GM23248 (cell line): ENCODE measurements at regions not wholly inside any gene's neighbourhood (a gene's known extent, or its start where the extent isn't known, plus 50 kb on each side); places are given as distances from the start of the nearest gene placed in this dataset.

Source experiments
- EZH2 ChIP-seq: fragments of 200-600 bp; sonication (generic); IDR thresholded peaks from 2 replicates; pipeline ENCODE4 v1.6.1; 2018; ENCODE audit warnings: antibody characterized with exemption, mild to moderate bottlenecking; ENCODE audit not compliant: insufficient read depth, poor library complexity, severe bottlenecking
- EZH2phosphoT487 ChIP-seq: fragments of 200-600 bp; sonication (generic); IDR thresholded peaks from 2 replicates; pipeline ENCODE4 v1.6.1; 2018; ENCODE audit warnings: antibody characterized with exemption, moderate library complexity, mild to moderate bottlenecking, low read depth; ENCODE audit not compliant: insufficient read depth

- TF ChIP-seq EZH2 (no peak), EZH2phosphoT487 (no peak)
Measured at GRCh38 chr11:88447281-88447680, 109.7 kb upstream of the CTSC start.
